Panc1 (cell line): ENCODE measurements at regions not wholly inside any gene's neighbourhood (a gene's known extent, or its start where the extent isn't known, plus 50 kb on each side); places are given as distances from the start of the nearest gene placed in this dataset.

Experiments
- POLR2AphosphoS5 ChIP-seq: IDR thresholded peaks from 2 replicates; pipeline ENCODE4 v1.6.1; 2012; ENCODE audit warnings: mild to moderate bottlenecking, low read depth, low read length, moderate library complexity
- SIN3A ChIP-seq: IDR thresholded peaks from 2 replicates; pipeline ENCODE4 v1.6.1; 2012; ENCODE audit warnings: low read depth, mild to moderate bottlenecking, low read length, moderate library complexity, borderline replicate concordance; ENCODE audit not compliant: insufficient read depth
- TF ChIP-seq, protein P1 (sequence below): fragments of 450-650 bp; IDR thresholded peaks from 2 replicates; pipeline ENCODE4 v1.5.1; 2017; ENCODE audit warnings: mild to moderate bottlenecking

- no peak for TF ChIP-seq SIN3A
- TF ChIP-seq, protein P1, sequence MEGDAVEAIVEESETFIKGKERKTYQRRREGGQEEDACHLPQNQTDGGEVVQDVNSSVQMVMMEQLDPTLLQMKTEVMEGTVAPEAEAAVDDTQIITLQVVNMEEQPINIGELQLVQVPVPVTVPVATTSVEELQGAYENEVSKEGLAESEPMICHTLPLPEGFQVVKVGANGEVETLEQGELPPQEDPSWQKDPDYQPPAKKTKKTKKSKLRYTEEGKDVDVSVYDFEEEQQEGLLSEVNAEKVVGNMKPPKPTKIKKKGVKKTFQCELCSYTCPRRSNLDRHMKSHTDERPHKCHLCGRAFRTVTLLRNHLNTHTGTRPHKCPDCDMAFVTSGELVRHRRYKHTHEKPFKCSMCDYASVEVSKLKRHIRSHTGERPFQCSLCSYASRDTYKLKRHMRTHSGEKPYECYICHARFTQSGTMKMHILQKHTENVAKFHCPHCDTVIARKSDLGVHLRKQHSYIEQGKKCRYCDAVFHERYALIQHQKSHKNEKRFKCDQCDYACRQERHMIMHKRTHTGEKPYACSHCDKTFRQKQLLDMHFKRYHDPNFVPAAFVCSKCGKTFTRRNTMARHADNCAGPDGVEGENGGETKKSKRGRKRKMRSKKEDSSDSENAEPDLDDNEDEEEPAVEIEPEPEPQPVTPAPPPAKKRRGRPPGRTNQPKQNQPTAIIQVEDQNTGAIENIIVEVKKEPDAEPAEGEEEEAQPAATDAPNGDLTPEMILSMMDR: no peak
- TF ChIP-seq POLR2AphosphoS5: no peak
Measured at GRCh38 chr7:106381252-106381651, 96.5 kb upstream of the NAMPT start.
